ENCODE measurements at regions not wholly inside any gene's neighbourhood (a gene's known extent, or its start where the extent isn't known, plus 50 kb on each side); places are given as distances from the start of the nearest gene placed in this dataset.
A peak's percentile ranks its signal among the peaks of the same experiment; 100 is the strongest.

- TF ChIP-seq, protein P1, sequence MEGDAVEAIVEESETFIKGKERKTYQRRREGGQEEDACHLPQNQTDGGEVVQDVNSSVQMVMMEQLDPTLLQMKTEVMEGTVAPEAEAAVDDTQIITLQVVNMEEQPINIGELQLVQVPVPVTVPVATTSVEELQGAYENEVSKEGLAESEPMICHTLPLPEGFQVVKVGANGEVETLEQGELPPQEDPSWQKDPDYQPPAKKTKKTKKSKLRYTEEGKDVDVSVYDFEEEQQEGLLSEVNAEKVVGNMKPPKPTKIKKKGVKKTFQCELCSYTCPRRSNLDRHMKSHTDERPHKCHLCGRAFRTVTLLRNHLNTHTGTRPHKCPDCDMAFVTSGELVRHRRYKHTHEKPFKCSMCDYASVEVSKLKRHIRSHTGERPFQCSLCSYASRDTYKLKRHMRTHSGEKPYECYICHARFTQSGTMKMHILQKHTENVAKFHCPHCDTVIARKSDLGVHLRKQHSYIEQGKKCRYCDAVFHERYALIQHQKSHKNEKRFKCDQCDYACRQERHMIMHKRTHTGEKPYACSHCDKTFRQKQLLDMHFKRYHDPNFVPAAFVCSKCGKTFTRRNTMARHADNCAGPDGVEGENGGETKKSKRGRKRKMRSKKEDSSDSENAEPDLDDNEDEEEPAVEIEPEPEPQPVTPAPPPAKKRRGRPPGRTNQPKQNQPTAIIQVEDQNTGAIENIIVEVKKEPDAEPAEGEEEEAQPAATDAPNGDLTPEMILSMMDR (conservative IDR thresholded peaks at IDR 0.05; ENCODE audit: control insufficient read depth, insufficient read depth, low read depth, low read length) = no peak
- H3K4me3 ChIP-seq (ENCODE audit: control insufficient read depth, low read depth, low read length) = no peak overlapping the region
- no peak for DNase-seq (ENCODE audit: low read depth)
Observed at GRCh38 chr4:98748609-98749008, 90.2 kb upstream of the TSPAN5 start.

- H3K4me3 ChIP-seq (ENCODE audit: control insufficient read depth, low read depth, low read length) = no peak overlapping the region
- no peak for DNase-seq (ENCODE audit: low read depth)
- TF ChIP-seq, protein P1 (conservative IDR thresholded peaks at IDR 0.05; ENCODE audit: control insufficient read depth, insufficient read depth, low read depth, low read length) = no peak
Observed at GRCh38 chr4:98747393-98748091, 89.1 kb upstream of the TSPAN5 start.

DNA sequence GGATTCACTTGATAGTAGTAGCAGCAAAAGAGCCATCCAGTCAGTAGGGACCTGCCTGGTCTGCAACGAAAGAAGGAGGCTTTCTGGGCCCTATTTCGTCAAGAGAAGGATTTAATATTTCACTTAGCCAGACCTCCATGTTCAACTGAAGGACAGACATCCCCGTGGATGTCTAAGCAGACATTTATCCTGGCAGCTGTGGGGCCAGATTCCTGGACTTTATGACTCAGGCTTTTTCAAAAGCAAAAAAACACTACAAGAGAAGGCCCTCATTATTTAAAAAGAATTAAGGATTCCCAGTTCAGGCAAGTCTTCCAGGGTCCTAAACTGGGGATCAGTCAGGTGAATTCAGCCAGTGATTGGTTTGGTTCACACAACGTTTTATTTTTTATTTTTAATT is 88.5 kb upstream of the TSPAN5 start:
- TF ChIP-seq, protein P1 (conservative IDR thresholded peaks at IDR 0.05; ENCODE audit: control insufficient read depth, insufficient read depth, low read depth, low read length) = no peak
- DNase-seq (ENCODE audit: low read depth) = no peak
- no peak overlapping the region for H3K4me3 ChIP-seq (ENCODE audit: control insufficient read depth, low read depth, low read length)

- TF ChIP-seq, protein P1 (conservative IDR thresholded peaks at IDR 0.05; ENCODE audit: control insufficient read depth, insufficient read depth, low read depth, low read length) = no peak
- DNase-seq (ENCODE audit: low read depth) = peak; percentile 10
- no peak overlapping the region for H3K4me3 ChIP-seq (ENCODE audit: control insufficient read depth, low read depth, low read length)
Observed at GRCh38 chr4:98746530-98746929, 88.1 kb upstream of the TSPAN5 start.

DNA sequence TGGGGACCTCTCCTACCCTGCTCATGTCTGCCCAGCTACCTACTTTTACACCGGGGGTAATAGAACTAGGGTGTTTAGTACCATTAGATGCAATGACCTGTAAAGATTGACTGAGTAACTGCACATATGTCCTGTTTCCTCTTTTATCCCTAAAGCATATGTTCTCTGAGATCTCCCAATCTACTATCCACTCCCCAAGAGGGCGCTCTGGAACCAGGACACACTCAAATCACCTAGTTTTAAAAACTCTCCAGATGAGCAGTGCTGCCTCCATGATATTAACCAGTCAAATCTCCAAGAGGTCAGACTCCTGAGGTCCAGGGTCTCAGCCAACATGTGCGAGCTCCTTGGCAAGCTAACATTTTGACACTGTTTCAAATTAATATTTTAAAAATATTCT is 87.0 kb upstream of the TSPAN5 start:
- H3K4me3 ChIP-seq (ENCODE audit: control insufficient read depth, low read depth, low read length) = no peak overlapping the region
- TF ChIP-seq, protein P1 (conservative IDR thresholded peaks at IDR 0.05; ENCODE audit: control insufficient read depth, insufficient read depth, low read depth, low read length) = peak; percentile 50
- DNase-seq (ENCODE audit: low read depth) = peak; percentile 47

DNA sequence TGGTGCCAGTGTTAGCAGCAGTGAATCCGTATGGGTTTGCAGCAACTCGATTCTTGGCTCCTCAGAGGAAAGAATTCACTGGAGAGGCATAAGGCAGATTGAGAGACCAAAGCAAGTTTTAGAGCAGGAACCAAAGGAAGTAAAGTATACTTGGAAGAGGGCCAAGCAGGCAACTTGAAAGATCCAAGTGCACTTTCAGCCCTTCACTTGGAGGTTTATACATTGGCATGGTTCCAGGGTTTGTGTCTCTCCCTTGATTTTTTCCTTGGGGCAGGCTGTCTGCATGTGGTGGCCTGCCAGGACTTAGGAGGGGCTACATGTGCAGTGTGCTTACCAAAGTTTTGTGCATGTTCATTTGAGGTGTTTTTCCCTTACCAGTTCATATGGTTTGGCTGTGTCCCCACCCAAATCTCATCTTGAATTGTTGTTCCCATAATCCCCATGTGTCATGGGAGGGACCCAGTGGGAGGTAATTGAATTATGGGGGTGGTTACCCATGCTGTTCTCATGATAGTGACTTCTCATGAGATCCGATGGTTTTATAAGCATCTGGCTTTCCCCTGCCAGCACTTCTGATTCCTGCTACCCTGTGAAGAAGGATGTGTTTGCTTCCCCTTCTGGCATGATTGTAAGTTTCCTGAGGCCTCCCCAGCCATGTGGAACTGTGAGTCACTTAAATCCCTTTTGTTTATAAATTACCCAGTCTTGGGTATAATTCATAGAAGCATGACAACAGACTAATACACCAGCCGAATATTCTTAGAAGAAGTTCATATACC is 86.2 kb upstream of the TSPAN5 start:
- H3K4me3 ChIP-seq (ENCODE audit: control insufficient read depth, low read depth, low read length) = no peak overlapping the region
- TF ChIP-seq, protein P1 (conservative IDR thresholded peaks at IDR 0.05; ENCODE audit: control insufficient read depth, insufficient read depth, low read depth, low read length) = no peak
- no peak for DNase-seq (ENCODE audit: low read depth)

All from fibroblast of mammary gland (primary cell).